Esophagus muscularis mucosa (tissue), 4 donors: ENCODE measurements at regions not wholly inside any gene's neighbourhood (a gene's known extent, or its start where the extent isn't known, plus 50 kb on each side); places are given as distances from the start of the nearest gene placed in this dataset.

ENCODE experiments used
- DNase-seq: peaks from one replicate; pipeline ENCODE4 v3.0.0-alpha.2; 2017; ENCODE audit errors: extremely low spot score
- H3K27ac ChIP-seq, 4 donors: fragments of 200-600 bp; sonication (generic); replicated peaks in 1 of 4; 1 replicate in 3 of 4; 2 replicates in 1 of 4; pipeline ENCODE4 v1.5.1; 2016 to 2019; ENCODE audit warnings: mild to moderate bottlenecking in 1 of 4
- H3K27me3 ChIP-seq, 4 donors: fragments of 200-600 bp; sonication (generic); one replicate each; pipeline versions ENCODE4 v1.5.1 to v1.6.0; 2016 to 2019
- H3K36me3 ChIP-seq, 4 donors: fragments of 200-600 bp; sonication (generic); one replicate each; pipeline ENCODE4 v1.5.1; 2016 to 2019
- H3K4me1 ChIP-seq, 4 donors: fragments of 200-600 bp; sonication (generic); one replicate each; pipeline ENCODE4 v1.5.1; 2016 to 2019
- H3K4me3 ChIP-seq, 4 donors: fragments of 200-600 bp; sonication (generic); 1 replicate in 2 of 4; 2 replicates in 2 of 4; pipeline ENCODE4 v1.5.1; 2016 to 2019; ENCODE audit warnings: mild to moderate bottlenecking in 4 of 4, moderate library complexity in 1 of 4
- H3K9me3 ChIP-seq, 4 donors: fragments of 200-600 bp; sonication (generic); 1 replicate in 3 of 4; 2 replicates in 1 of 4; pipeline ENCODE4 v1.5.1; 2016 to 2019
- CTCF ChIP-seq, 3 experiments: fragments of 200-600 bp in 2 of 3; fragments of 450-650 bp in 1 of 3; sonication (generic) in 2 of 3; IDR thresholded peaks; one replicate each; pipeline ENCODE4 v1.5.1; 2017 to 2019; ENCODE audit warnings: antibody characterized with exemption in 3 of 3, mild to moderate bottlenecking in 2 of 3, moderate library complexity in 1 of 3
- EP300 ChIP-seq: sonication (generic); formaldehyde crosslinking; IDR thresholded peaks from one replicate; pipeline ENCODE4 v1.6.1; 2017; ENCODE audit warnings: antibody characterized with exemption
- POLR2A ChIP-seq: fragments of 450-650 bp; IDR thresholded peaks from one replicate; pipeline ENCODE4 v1.6.1; 2017; ENCODE audit warnings: antibody characterized with exemption, moderate library complexity, mild to moderate bottlenecking, low read depth
- POLR2AphosphoS5 ChIP-seq, 2 donors: sonication (generic); formaldehyde crosslinking; IDR thresholded peaks; one replicate each; pipeline ENCODE4 v1.6.1; 2017; ENCODE audit warnings: antibody characterized with exemption in 2 of 2
- WGBS: methylation state at CpG from one replicate; pipeline ENCODE4 v1.1.5; 2018; 5-methylcytosine and 5-hydroxymethylcytosine counted together
- intact Hi-C: fragments of 100-400 bp; cut with DNase I; formaldehyde crosslinking; loops from one replicate; pipeline ENCODE4 v1.15.1; 2023

- H3K4me1 ChIP-seq = peaks cover 0 to 5% (median 0%) of the 10 kb centered on the region in 4 donors
- DNase-seq = peak; percentile 17
- peaks cover 0 to 19% (median 0%) of the 10 kb centered on the region in 4 donors for H3K27me3 ChIP-seq
- TF ChIP-seq POLR2A (no peak), EP300 (no peak), CTCF (IDR thresholded peaks at IDR 0.05) (no peak)
- no peak overlapping the region for H3K27ac ChIP-seq
- intact Hi-C loops = no loop called here
- no peaks in the 10 kb centered on the region for H3K36me3 ChIP-seq
- WGBS = 73% methylated on average over 3 of the region's 3 CpGs
- no peak overlapping the region for H3K4me3 ChIP-seq
- H3K9me3 ChIP-seq = peaks cover 0 to 3% (median 0%) of the 10 kb centered on the region in 4 donors
Observed at GRCh38 chr12:107925125-107925524, 150.6 kb downstream of the ASCL4 start.

GRCh38 chr12:107929436-107929835 lies 154.9 kb downstream of the ASCL4 start:
- Histone ChIP-seq H3K36me3 (no peaks in the 10 kb centered on the region), H3K9me3 (no peaks in the 10 kb centered on the region), H3K27me3 (peaks cover 0 to 32% (median 0%) of the 10 kb centered on the region in 4 donors), H3K27ac (no peak overlapping the region), H3K4me3 (no peak overlapping the region), H3K4me1 (peaks cover 0 to 5% (median 0%) of the 10 kb centered on the region in 4 donors)
- WGBS = 41% methylated on average over 12 of the region's 12 CpGs
- intact Hi-C loops = no loop called here
- TF ChIP-seq CTCF (IDR thresholded peaks at IDR 0.05) (peak in 1 of 3 experiments; percentile 23), POLR2A (no peak)
- peak; percentile 80 for DNase-seq

GRCh38 chr12:107931761-107932160 lies 157.3 kb downstream of the ASCL4 start:
- no peaks in the 10 kb centered on the region for H3K9me3 ChIP-seq
- TF ChIP-seq EP300 (no peak), CTCF (IDR thresholded peaks at IDR 0.05) (no peak), POLR2AphosphoS5 (IDR thresholded peaks at IDR 0.05) (no peak), POLR2A (no peak)
- no peak overlapping the region for H3K27ac ChIP-seq
- peaks cover 0 to 5% (median 0%) of the 10 kb centered on the region in 4 donors for H3K4me1 ChIP-seq
- no peaks in the 10 kb centered on the region for H3K36me3 ChIP-seq
- intact Hi-C loops = no loop called here
- no peak overlapping the region for H3K4me3 ChIP-seq
- H3K27me3 ChIP-seq = peaks cover 0 to 38% (median 0%) of the 10 kb centered on the region in 4 donors
- DNase-seq = peak; percentile 55
- WGBS = 82% methylated on average over 5 of the region's 5 CpGs

GRCh38 chr12:107938446-107938845 lies 163.9 kb downstream of the ASCL4 start:
- no peak overlapping the region for H3K27ac ChIP-seq
- intact Hi-C loops = no loop called here
- no peaks in the 10 kb centered on the region for H3K36me3 ChIP-seq
- H3K4me3 ChIP-seq = no peak overlapping the region
- TF ChIP-seq CTCF (IDR thresholded peaks at IDR 0.05) (no peak), POLR2A (no peak), POLR2AphosphoS5 (IDR thresholded peaks at IDR 0.05) (no peak), EP300 (no peak)
- peak; percentile 42 for DNase-seq
- peaks cover 0 to 15% (median 5%) of the 10 kb centered on the region in 4 donors for H3K9me3 ChIP-seq
- H3K4me1 ChIP-seq = no peaks in the 10 kb centered on the region
- WGBS = 50% methylated on average over 1 of the region's 1 CpG
- H3K27me3 ChIP-seq = peaks cover 0 to 9% (median 0%) of the 10 kb centered on the region in 4 donors

- Histone ChIP-seq H3K4me1 (no peaks in the 10 kb centered on the region), H3K36me3 (no peaks in the 10 kb centered on the region), H3K4me3 (no peak overlapping the region), H3K27me3 (no peaks in the 10 kb centered on the region), H3K27ac (no peak overlapping the region), H3K9me3 (peaks cover 0 to 8% (median 0%) of the 10 kb centered on the region in 4 donors)
- WGBS = 65% methylated on average over 12 of the region's 12 CpGs
- intact Hi-C loops = no loop called here
- TF ChIP-seq POLR2AphosphoS5 (IDR thresholded peaks at IDR 0.05) = no peak
- peak; percentile 31 for DNase-seq
Observed at GRCh38 chr12:107948391-107948945, 174.0 kb downstream of the ASCL4 start.
